Activated T-cell treated with anti-CD3 and anti-CD28 coated beads, Interleukin-2, amount 50 U/mL, for 72 hours (primary cell): ENCODE measurements at regions not wholly inside any gene's neighbourhood (a gene's known extent, or its start where the extent isn't known, plus 50 kb on each side); places are given as distances from the start of the nearest gene placed in this dataset.
"Not testable (repeated sequence)": the region's sequence is repeated elsewhere in the genome, so short reads cannot be mapped to it uniquely, and the experiment has no call there.

ENCODE experiments used
- ATAC-seq, 2 donors: fragments of 150-1000 bp; cut with Tn5 transposase; replicated peaks in 1 of 2; 2 replicates each; pipeline ENCODE4 v1.10.0; 2021; ENCODE audit warnings: moderate library complexity in 2 of 2, mild to moderate bottlenecking in 1 of 2
- DNase-seq, 2 donors: peaks; one replicate each; pipeline ENCODE4 v3.0.0; 2021 to 2022; ENCODE audit warnings: mixed read lengths in 1 of 2
- H3K27ac Mint-ChIP-seq: one replicate; pipeline ENCODE4 v1.8.0; 2022; ENCODE audit warnings: mild to moderate bottlenecking, moderate library complexity, mixed read lengths
- H3K27me3 Mint-ChIP-seq: one replicate; pipeline ENCODE4 v1.8.0; 2022; ENCODE audit warnings: low read depth, mixed read lengths
- H3K36me3 Mint-ChIP-seq, 2 donors: one replicate each; pipeline ENCODE4 v1.8.0; 2022; ENCODE audit warnings: mixed read lengths in 2 of 2, mild to moderate bottlenecking in 1 of 2; ENCODE audit not compliant: insufficient read depth in 2 of 2
- H3K4me1 Mint-ChIP-seq: one replicate; pipeline ENCODE4 v1.8.0; 2022; ENCODE audit warnings: low read depth, mixed read lengths
- H3K4me3 Mint-ChIP-seq, 2 donors: one replicate each; pipeline ENCODE4 v1.8.0; 2022; ENCODE audit warnings: mild to moderate bottlenecking in 2 of 2, mixed read lengths in 2 of 2, moderate library complexity in 2 of 2
- H3K9me3 Mint-ChIP-seq, 2 donors: one replicate each; pipeline ENCODE4 v1.8.0; 2022; ENCODE audit warnings: mixed read lengths in 2 of 2

DNA sequence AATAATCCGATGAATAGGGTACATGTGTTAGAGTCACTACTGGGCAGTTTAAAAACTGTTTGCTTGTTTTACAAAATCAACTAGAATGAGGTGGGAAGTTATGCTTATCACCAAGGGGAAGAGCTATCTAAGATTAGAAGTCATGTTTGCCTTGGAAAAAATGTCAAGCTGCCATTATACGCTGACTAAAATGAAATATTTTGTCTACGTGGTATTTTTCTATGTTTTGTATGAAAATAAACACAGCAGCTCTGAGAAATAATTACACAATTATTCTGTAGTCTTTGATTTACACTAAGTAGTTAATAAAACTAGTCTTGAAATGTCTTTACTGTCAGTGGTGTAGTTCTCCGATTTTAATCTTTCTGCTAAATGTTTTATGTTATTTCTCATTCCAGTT lies 241.9 kb upstream of the TARS1 start:
- H3K27ac Mint-ChIP-seq: no peak overlapping the region
- H3K4me3 Mint-ChIP-seq: no peak overlapping the region
- H3K27me3 Mint-ChIP-seq: no peaks in the 10 kb centered on the region
- H3K4me1 Mint-ChIP-seq: no peaks in the 10 kb centered on the region
- ATAC-seq (no peak), DNase-seq (no peak)
- peaks cover 0 to 4% of the 10 kb centered on the region in 2 donors for H3K9me3 Mint-ChIP-seq
- H3K36me3 Mint-ChIP-seq: no peaks in the 10 kb centered on the region

DNA sequence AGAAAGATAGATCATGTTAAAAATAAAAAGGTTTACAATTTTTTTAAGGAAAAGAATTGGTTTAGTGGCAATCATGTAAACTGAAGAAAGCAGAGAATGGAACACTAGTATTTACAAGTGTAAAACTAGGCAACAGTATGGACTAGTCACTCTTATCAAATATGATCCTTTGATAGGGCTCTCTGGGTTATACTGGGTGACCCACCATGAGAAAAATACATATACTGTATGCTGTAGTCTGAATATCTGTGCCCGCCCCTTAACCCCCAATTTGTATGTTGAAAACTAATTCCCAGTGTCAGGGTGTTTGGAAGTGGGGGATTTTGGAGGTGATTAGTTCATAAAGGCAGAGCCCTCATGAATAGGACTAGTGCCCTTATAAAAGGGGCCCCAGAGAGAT lies 236.8 kb upstream of the TARS1 start:
- Mint-ChIP-seq H3K9me3 (peaks cover 0 to 3% of the 10 kb centered on the region in 2 donors), H3K4me3 (no peak overlapping the region), H3K4me1 (no peaks in the 10 kb centered on the region), H3K27me3 (no peaks in the 10 kb centered on the region), H3K36me3 (no peaks in the 10 kb centered on the region), H3K27ac (no peak overlapping the region)
- DNase-seq (no peak), ATAC-seq (no peak)

DNA sequence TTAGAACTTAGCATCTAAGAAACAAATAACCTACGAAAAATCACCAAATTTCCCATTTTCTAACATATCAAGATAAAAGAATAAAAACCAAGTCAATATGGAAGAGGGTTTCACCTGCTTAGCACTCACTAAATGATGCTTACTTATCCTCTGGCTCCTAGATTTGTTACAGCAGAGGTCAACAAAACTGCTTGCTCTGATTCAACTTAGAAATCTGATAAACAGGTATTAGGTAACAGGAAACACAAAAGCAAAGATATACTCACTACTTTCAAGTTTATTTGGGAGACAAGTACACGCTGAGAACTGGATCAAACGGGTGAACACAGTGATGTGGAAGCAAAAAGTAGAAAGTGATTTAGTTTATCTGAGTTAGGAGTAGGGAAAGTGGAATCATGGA lies 235.7 kb upstream of the TARS1 start:
- peaks cover 0 to 3% of the 10 kb centered on the region in 2 donors for H3K9me3 Mint-ChIP-seq
- no peaks in the 10 kb centered on the region for H3K36me3 Mint-ChIP-seq
- no peaks in the 10 kb centered on the region for H3K27me3 Mint-ChIP-seq
- H3K4me3 Mint-ChIP-seq: no peak overlapping the region
- no peaks in the 10 kb centered on the region for H3K4me1 Mint-ChIP-seq
- DNase-seq (no peak), ATAC-seq (no peak)
- no peak overlapping the region for H3K27ac Mint-ChIP-seq

DNA sequence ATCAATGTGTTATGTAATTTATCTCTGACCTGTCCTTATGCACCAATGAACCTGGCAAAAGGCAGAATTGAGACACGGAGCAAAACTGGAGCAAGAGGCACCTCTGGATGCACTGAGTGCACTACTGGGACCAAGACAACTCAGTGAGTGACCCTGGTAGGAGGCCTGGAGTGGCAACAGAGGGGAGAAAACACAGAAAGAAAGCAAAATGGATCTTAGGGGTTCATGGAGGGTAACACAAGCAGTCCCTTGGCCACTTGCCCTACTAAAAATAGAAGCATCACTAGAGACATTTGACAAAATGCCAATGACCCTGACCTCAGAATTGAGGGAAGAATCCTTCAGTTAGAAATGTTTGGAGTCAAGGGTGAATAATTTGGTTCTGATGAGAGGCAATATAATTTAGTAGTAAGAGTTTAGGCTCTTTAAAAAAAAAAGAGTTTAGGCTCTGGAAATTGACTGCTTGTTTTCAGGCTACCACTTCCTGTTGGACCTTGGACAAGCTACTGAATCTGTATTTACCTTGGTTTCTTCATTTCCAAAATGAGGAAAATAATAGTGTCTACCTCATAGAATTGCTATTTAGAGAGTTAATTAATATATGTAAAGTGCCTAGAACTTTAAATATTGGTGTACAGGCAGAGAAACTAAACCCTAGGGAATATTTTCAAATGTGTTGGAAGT lies 234.9 kb upstream of the TARS1 start:
- no peak for ATAC-seq

DNA sequence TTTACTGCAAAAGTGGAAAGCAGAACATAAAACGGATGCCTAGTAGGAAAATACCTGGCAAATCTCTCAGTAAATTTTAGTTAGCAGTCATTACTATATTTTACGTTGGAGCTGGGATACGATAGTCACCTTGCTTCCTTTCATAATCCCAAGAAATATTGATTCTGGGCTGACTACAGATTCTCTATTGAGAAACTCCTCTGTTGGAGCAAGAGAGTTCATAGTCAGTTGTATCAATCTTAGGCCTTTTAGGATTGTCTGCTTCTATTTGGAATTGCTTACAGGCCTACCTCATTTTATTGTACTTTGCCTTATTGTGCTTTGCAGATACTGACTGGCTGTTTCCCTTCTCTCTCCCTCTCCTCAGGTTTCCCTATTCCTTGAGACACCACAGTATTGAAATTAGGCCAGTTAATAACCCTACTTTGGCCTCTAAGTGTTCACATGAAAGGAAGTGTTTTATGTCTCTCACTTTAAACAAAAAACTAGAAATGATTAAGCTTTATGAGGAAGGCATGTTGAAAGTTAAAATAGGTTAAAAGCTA lies 233.7 kb upstream of the TARS1 start:
- peaks cover 0 to 3% of the 10 kb centered on the region in 2 donors for H3K9me3 Mint-ChIP-seq
- H3K27ac Mint-ChIP-seq: no peak overlapping the region
- no peaks in the 10 kb centered on the region for H3K36me3 Mint-ChIP-seq
- DNase-seq (no peak), ATAC-seq (no peak)
- H3K27me3 Mint-ChIP-seq: no peaks in the 10 kb centered on the region
- no peak overlapping the region for H3K4me3 Mint-ChIP-seq
- no peaks in the 10 kb centered on the region for H3K4me1 Mint-ChIP-seq

More for the DNA sequence above, 234.9 kb upstream of the TARS1 start:
- no peaks in the 10 kb centered on the region for H3K27me3 Mint-ChIP-seq
- no peaks in the 10 kb centered on the region for H3K36me3 Mint-ChIP-seq
- DNase-seq: no peak
- no peak overlapping the region for H3K27ac Mint-ChIP-seq
- no peaks in the 10 kb centered on the region for H3K4me1 Mint-ChIP-seq
- no peak overlapping the region for H3K4me3 Mint-ChIP-seq
- peaks cover 0 to 3% of the 10 kb centered on the region in 2 donors for H3K9me3 Mint-ChIP-seq

DNA sequence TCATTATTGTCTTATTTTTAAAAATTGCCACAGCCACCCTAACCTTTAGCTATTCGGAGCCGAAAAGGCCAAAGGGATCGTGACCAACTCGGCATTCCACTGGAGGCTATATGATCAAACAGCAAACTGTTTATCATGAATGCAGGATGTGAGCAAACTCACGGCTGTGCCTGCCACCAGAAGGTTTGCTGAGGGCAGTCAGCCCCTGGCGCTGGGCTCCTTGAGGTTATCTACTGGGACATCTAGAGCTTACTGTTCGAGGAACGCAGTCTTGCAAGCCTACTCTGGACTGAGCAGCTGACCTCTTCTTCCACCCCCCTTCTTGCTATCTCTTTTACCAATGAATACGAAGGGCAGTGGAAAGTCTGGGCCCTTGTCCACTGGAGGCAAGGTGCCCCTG lies 231.5 kb upstream of the TARS1 start:
- Mint-ChIP-seq H3K27ac (no peak overlapping the region), H3K27me3 (no peaks in the 10 kb centered on the region), H3K36me3 (no peaks in the 10 kb centered on the region), H3K4me1 (no peaks in the 10 kb centered on the region), H3K4me3 (no peak overlapping the region), H3K9me3 (peaks cover 0 to 3% of the 10 kb centered on the region in 2 donors)
- DNase-seq (no peak), ATAC-seq (no peak)

DNA sequence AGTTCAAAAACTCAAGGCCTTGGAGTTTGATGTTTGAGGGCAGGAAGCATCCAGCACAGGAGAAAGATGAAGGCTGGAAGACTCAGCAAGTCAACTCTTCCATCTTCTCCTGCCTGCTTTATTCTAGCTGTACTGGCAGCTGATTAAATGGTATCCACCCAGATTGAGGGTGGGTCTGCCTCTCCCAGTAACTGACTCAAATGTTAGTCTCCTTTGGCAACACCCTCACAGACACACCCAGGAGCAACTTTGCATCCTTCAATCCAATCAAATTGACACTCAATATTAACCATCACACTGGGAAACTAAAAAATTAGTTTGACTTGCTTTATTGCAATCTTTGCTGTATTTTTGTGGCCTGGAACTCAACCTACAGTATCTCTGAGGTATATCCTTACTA lies 230.5 kb upstream of the TARS1 start:
- not testable (repeated sequence) for H3K9me3 Mint-ChIP-seq, DNase-seq, H3K4me3 Mint-ChIP-seq, H3K4me1 Mint-ChIP-seq, H3K27me3 Mint-ChIP-seq, H3K27ac Mint-ChIP-seq, H3K36me3 Mint-ChIP-seq, ATAC-seq

DNA sequence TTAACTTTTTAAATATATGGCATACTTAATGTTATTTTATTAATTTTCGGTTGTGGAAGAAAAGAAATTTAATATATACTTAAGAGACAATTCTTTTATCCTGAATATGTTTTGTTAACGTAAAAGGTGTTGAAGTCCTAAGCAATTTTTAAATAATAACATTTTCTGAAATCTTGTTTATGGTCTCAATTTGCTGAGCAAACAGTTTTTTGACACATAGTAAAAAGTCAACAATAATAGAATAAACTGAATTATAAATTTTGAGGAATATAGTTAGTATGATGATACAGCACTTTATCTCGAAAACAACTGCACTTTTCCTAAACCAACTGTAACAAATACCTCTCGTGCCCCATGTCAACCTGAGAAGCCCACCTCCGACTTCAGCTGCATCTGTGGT lies 229.8 kb upstream of the TARS1 start:
- H3K27ac Mint-ChIP-seq: no peak overlapping the region
- no peak for DNase-seq
- no peaks in the 10 kb centered on the region for H3K27me3 Mint-ChIP-seq
- no peak for ATAC-seq
- peaks cover 0 to 3% of the 10 kb centered on the region in 2 donors for H3K9me3 Mint-ChIP-seq
- H3K4me1 Mint-ChIP-seq: no peaks in the 10 kb centered on the region
- no peak overlapping the region for H3K4me3 Mint-ChIP-seq
- H3K36me3 Mint-ChIP-seq: no peaks in the 10 kb centered on the region

DNA sequence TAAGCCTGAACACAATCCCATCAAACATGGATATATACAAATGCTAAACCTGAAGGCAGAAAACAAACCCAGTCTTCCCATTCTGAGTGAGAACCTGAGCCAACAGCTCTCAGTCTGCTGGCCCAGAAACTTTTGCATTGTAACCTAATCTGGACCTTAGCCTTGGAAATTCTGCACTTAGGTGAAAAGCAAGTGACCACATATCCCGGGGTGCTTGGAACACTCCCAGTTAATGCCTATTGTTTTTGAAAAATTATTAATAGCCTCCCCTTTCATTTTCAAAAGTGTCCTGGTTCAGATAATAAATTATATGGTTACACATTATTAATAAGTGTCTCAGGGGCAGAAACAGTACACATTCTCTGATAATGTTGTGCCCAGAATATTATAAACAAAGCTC lies 228.3 kb upstream of the TARS1 start:
- Mint-ChIP-seq H3K4me3 (no peak overlapping the region), H3K9me3 (peaks cover 0 to 3% of the 10 kb centered on the region in 2 donors), H3K36me3 (no peaks in the 10 kb centered on the region), H3K27me3 (no peaks in the 10 kb centered on the region), H3K4me1 (no peaks in the 10 kb centered on the region), H3K27ac (no peak overlapping the region)
- ATAC-seq: no peak
- DNase-seq: no peak

DNA sequence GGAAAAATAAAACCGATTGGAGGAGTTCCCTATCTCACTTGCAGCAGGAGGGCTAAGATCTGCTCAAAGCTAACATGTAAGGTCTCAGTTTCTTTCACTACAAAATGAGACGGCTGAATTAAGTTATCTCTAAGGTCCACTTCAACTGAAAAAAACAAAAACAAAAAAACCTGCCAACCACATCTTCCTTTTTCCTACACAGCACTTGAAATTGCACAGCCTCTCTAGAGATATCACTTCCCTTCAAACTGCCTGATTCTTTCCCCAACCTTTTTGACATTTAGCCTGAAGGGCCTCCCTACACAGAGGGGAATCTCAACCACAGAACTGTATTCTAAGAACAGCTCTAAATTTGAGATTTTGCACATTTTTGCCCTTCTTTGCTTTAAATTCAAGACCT lies 227.9 kb upstream of the TARS1 start:
- Mint-ChIP-seq H3K36me3 (no peaks in the 10 kb centered on the region), H3K27me3 (no peaks in the 10 kb centered on the region), H3K27ac (no peak overlapping the region), H3K4me1 (no peaks in the 10 kb centered on the region), H3K9me3 (peaks cover 0 to 3% of the 10 kb centered on the region in 2 donors), H3K4me3 (no peak overlapping the region)
- DNase-seq: no peak
- no peak for ATAC-seq

DNA sequence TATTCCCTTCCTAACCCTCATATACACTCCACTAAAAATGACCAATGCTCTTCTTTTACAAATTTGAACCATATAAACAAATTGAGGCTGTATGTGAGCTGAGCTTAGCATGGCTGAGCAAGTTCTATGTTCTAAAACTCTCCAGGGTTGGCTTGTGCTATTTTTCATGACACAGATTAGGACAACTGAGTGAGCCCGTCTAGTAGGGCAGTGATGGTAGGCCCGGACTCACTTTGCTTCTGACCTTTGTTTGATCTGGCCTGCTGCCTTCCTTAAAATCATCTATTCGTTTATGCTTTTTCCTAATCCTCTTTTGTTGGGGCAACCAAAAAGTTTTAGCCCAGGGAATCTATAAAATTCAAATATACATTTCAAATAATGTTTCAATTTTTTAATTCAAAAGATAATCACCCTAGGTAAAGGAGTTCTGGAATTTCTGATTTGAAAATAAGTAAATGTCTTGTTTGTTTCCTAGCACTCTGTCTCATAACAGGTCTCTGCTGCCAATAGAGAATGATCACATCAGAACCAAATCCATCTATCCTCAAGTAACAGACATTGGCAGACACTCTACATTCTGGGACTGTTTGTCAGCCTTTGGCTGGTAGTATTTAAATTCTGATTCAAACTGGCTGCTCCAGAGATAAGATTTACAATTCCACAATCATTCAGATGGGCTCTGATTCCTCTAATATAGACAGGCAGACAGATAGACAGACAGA lies 217.0 kb upstream of the TARS1 start:
- ATAC-seq (no peak), DNase-seq (no peak)
- H3K27me3 Mint-ChIP-seq: no peaks in the 10 kb centered on the region
- H3K4me3 Mint-ChIP-seq: no peak overlapping the region
- H3K36me3 Mint-ChIP-seq: no peaks in the 10 kb centered on the region
- H3K9me3 Mint-ChIP-seq: peaks cover 0 to 3% of the 10 kb centered on the region in 2 donors
- no peaks in the 10 kb centered on the region for H3K4me1 Mint-ChIP-seq
- no peak overlapping the region for H3K27ac Mint-ChIP-seq

DNA sequence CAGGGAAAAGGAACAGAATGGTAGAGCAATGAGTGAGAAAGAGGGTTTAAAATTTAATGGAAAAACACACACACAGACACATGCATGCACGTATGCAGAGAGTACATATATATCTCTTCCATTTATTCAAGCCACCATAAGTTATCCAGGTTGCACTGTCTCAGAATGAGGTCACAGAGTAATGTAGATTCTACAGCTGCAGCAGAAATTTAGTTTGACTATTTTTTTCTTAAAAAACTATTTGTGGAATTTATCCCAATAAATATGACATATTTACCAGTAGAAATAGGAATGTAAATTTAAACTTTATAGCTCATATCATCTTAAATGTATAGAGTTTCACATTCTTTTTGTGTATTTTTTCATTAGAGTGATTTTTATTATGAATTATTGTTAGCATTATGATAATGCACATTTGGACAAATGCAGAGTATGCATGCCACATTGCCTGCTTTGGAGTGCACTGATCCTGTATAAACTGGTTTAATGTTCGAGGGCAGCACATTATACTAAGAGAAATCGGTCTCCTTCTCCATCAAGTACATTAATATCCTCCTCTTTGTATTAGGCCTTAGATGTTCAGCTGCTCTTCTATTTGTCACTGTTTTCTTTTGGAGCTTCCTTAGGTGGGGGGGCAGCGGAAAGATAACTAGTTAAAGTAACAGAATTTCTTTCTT lies 216.3 kb upstream of the TARS1 start:
- no peak overlapping the region for H3K27ac Mint-ChIP-seq
- H3K27me3 Mint-ChIP-seq: no peaks in the 10 kb centered on the region
- ATAC-seq: no peak
- no peak overlapping the region for H3K4me3 Mint-ChIP-seq
- H3K4me1 Mint-ChIP-seq: no peaks in the 10 kb centered on the region
- no peaks in the 10 kb centered on the region for H3K36me3 Mint-ChIP-seq
- H3K9me3 Mint-ChIP-seq: peaks cover 0 to 3% of the 10 kb centered on the region in 2 donors
- no peak for DNase-seq

DNA sequence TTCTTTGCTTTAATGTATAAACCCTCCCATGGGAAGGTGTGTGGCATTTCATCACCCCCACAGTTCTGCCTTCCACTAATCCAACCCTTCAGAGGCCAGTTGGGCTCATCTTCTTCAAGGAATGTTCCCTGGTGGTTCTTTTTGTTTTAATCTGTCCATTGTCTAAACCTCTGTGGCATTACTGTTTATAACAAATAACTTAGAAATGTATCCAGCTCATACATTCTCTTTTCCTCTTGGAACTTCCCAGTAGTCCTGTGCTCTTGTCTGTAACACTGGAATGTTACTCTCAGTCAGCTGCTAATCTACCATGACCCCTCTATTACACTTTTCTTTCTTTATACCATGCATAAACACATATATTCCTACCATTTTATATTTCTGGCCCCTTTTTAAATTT lies 213.5 kb upstream of the TARS1 start:
- Mint-ChIP-seq H3K9me3 (peaks cover 0 to 3% of the 10 kb centered on the region in 2 donors), H3K4me3 (no peak overlapping the region), H3K4me1 (no peaks in the 10 kb centered on the region), H3K36me3 (no peaks in the 10 kb centered on the region), H3K27me3 (no peaks in the 10 kb centered on the region), H3K27ac (no peak overlapping the region)
- DNase-seq (no peak), ATAC-seq (no peak)
